Esophagus muscularis mucosa (tissue), 4 donors: ENCODE measurements at regions not wholly inside any gene's neighbourhood (a gene's known extent, or its start where the extent isn't known, plus 50 kb on each side); places are given as distances from the start of the nearest gene placed in this dataset.

Experiments
- DNase-seq: peaks from one replicate; pipeline ENCODE4 v3.0.0-alpha.2; 2017; ENCODE audit errors: extremely low spot score
- H3K27ac ChIP-seq, 4 donors: fragments of 200-600 bp; sonication (generic); replicated peaks in 1 of 4; 1 replicate in 3 of 4; 2 replicates in 1 of 4; pipeline ENCODE4 v1.5.1; 2016 to 2019; ENCODE audit warnings: mild to moderate bottlenecking in 1 of 4
- H3K27me3 ChIP-seq, 4 donors: fragments of 200-600 bp; sonication (generic); one replicate each; pipeline versions ENCODE4 v1.5.1 to v1.6.0; 2016 to 2019
- H3K36me3 ChIP-seq, 4 donors: fragments of 200-600 bp; sonication (generic); one replicate each; pipeline ENCODE4 v1.5.1; 2016 to 2019
- H3K4me1 ChIP-seq, 4 donors: fragments of 200-600 bp; sonication (generic); one replicate each; pipeline ENCODE4 v1.5.1; 2016 to 2019
- H3K4me3 ChIP-seq, 4 donors: fragments of 200-600 bp; sonication (generic); 1 replicate in 2 of 4; 2 replicates in 2 of 4; pipeline ENCODE4 v1.5.1; 2016 to 2019; ENCODE audit warnings: mild to moderate bottlenecking in 4 of 4, moderate library complexity in 1 of 4
- H3K9me3 ChIP-seq, 4 donors: fragments of 200-600 bp; sonication (generic); 1 replicate in 3 of 4; 2 replicates in 1 of 4; pipeline ENCODE4 v1.5.1; 2016 to 2019
- CTCF ChIP-seq, 3 experiments: fragments of 200-600 bp in 2 of 3; fragments of 450-650 bp in 1 of 3; sonication (generic) in 2 of 3; IDR thresholded peaks; one replicate each; pipeline ENCODE4 v1.5.1; 2017 to 2019; ENCODE audit warnings: antibody characterized with exemption in 3 of 3, mild to moderate bottlenecking in 2 of 3, moderate library complexity in 1 of 3
- EP300 ChIP-seq: sonication (generic); formaldehyde crosslinking; IDR thresholded peaks from one replicate; pipeline ENCODE4 v1.6.1; 2017; ENCODE audit warnings: antibody characterized with exemption
- POLR2A ChIP-seq: fragments of 450-650 bp; IDR thresholded peaks from one replicate; pipeline ENCODE4 v1.6.1; 2017; ENCODE audit warnings: antibody characterized with exemption, moderate library complexity, mild to moderate bottlenecking, low read depth
- POLR2AphosphoS5 ChIP-seq, 2 donors: sonication (generic); formaldehyde crosslinking; IDR thresholded peaks; one replicate each; pipeline ENCODE4 v1.6.1; 2017; ENCODE audit warnings: antibody characterized with exemption in 2 of 2
- WGBS: methylation state at CpG from one replicate; pipeline ENCODE4 v1.1.5; 2018; 5-methylcytosine and 5-hydroxymethylcytosine counted together
- intact Hi-C: fragments of 100-400 bp; cut with DNase I; formaldehyde crosslinking; loops from one replicate; pipeline ENCODE4 v1.15.1; 2023

- no peaks in the 10 kb centered on the region for H3K36me3 ChIP-seq
- no peak overlapping the region for H3K27ac ChIP-seq
- H3K27me3 ChIP-seq, result no peaks in the 10 kb centered on the region
- intact Hi-C loops, result no loop called here
- 91% methylated on average over 32 of the region's 32 CpGs for WGBS
- H3K9me3 ChIP-seq, result no peaks in the 10 kb centered on the region
- peak; percentile 82 for DNase-seq
- H3K4me1 ChIP-seq, result no peaks in the 10 kb centered on the region
- H3K4me3 ChIP-seq, result no peak overlapping the region
- TF ChIP-seq POLR2A, result no peak
- no peak for TF ChIP-seq POLR2AphosphoS5 (IDR thresholded peaks at IDR 0.05)
- no peak for TF ChIP-seq EP300
- TF ChIP-seq CTCF (IDR thresholded peaks at IDR 0.05), result no peak
These were observed 268.6 kb upstream of the RAB6C start for GRCh38 chr2:129710670-129711495.

GRCh38 chr2:129711816-129712675, 267.4 kb upstream of the RAB6C start:
- 70% methylated on average over 7 of the region's 7 CpGs for WGBS
- no peak overlapping the region for H3K4me3 ChIP-seq
- TF ChIP-seq POLR2A, result no peak
- TF ChIP-seq POLR2AphosphoS5 (IDR thresholded peaks at IDR 0.05), result no peak
- TF ChIP-seq CTCF (IDR thresholded peaks at IDR 0.05), result no peak
- TF ChIP-seq EP300, result no peak
- peaks cover 0 to 7% (median 0%) of the 10 kb centered on the region in 4 donors for H3K27me3 ChIP-seq
- peak; percentile 86 for DNase-seq
- intact Hi-C loops, result no loop called here
- no peaks in the 10 kb centered on the region for H3K4me1 ChIP-seq
- H3K9me3 ChIP-seq, result no peaks in the 10 kb centered on the region
- H3K36me3 ChIP-seq, result no peaks in the 10 kb centered on the region
- H3K27ac ChIP-seq, result no peak overlapping the region

GRCh38 chr2:129712676-129712985, 266.8 kb upstream of the RAB6C start:
- Histone ChIP-seq H3K4me1 (no peaks in the 10 kb centered on the region), H3K36me3 (no peaks in the 10 kb centered on the region), H3K27ac (no peak overlapping the region), H3K9me3 (no peaks in the 10 kb centered on the region), H3K4me3 (no peak overlapping the region), H3K27me3 (peaks cover 0 to 13% (median 0%) of the 10 kb centered on the region in 4 donors)
- intact Hi-C loops, result no loop called here
- TF ChIP-seq POLR2AphosphoS5 (IDR thresholded peaks at IDR 0.05) (no peak), EP300 (no peak), CTCF (IDR thresholded peaks at IDR 0.05) (no peak), POLR2A (no peak)
- 61% methylated on average over 7 of the region's 7 CpGs for WGBS
- DNase-seq, result peak; percentile 86

GRCh38 chr2:129713337-129713736, 266.1 kb upstream of the RAB6C start:
- no peak for TF ChIP-seq POLR2A
- no peak for TF ChIP-seq POLR2AphosphoS5 (IDR thresholded peaks at IDR 0.05)
- Histone ChIP-seq H3K4me3 (no peak overlapping the region), H3K9me3 (no peaks in the 10 kb centered on the region), H3K27ac (no peak overlapping the region), H3K27me3 (peaks cover 0 to 14% (median 0%) of the 10 kb centered on the region in 4 donors), H3K4me1 (no peaks in the 10 kb centered on the region), H3K36me3 (no peaks in the 10 kb centered on the region)
- WGBS, result 85% methylated on average over 9 of the region's 9 CpGs
- DNase-seq, result peak; percentile 60
- intact Hi-C loops, result no loop called here
